Endodermal cell (in vitro differentiated cells): ENCODE measurements at regions not wholly inside any gene's neighbourhood (a gene's known extent, or its start where the extent isn't known, plus 50 kb on each side); places are given as distances from the start of the nearest gene placed in this dataset.

ENCODE experiments used
- DNase-seq: peaks from one replicate; pipeline ENCODE4 v3.0.0-alpha.2; 2017
- H3K27ac ChIP-seq: 2 replicates; pipeline ENCODE4 v1.5.1; 2013; ENCODE audit warnings: mild to moderate bottlenecking, low read depth, low read length, moderate library complexity
- H3K27me3 ChIP-seq: 2 replicates; pipeline ENCODE4 v1.6.1; 2013; ENCODE audit warnings: mild to moderate bottlenecking, low read length, moderate library complexity; ENCODE audit not compliant: insufficient read depth, control insufficient read depth, poor library complexity, severe bottlenecking
- H3K36me3 ChIP-seq: 2 replicates; pipeline ENCODE4 v1.7.0; 2013; ENCODE audit warnings: mild to moderate bottlenecking, low read length, moderate library complexity; ENCODE audit not compliant: control insufficient read depth, insufficient read depth
- H3K4me1 ChIP-seq: one replicate; pipeline ENCODE4 v1.7.0; 2013; ENCODE audit warnings: low read length; ENCODE audit not compliant: control insufficient read depth, insufficient read depth
- H3K4me3 ChIP-seq: 2 replicates; pipeline ENCODE4 v1.5.1; 2013; ENCODE audit warnings: mild to moderate bottlenecking, low read length, moderate library complexity
- H3K9ac ChIP-seq: 2 replicates; pipeline ENCODE4 v1.6.1; 2013; ENCODE audit warnings: mild to moderate bottlenecking, low read length, moderate library complexity; ENCODE audit not compliant: poor library complexity, severe bottlenecking; ENCODE audit errors: extremely low read depth
- H3K9me3 ChIP-seq: 2 replicates; pipeline ENCODE4 v1.6.1; 2013; ENCODE audit warnings: mild to moderate bottlenecking, low read length, moderate library complexity; ENCODE audit not compliant: control insufficient read depth
- H3K27ac Mint-ChIP-seq: 2 replicates; pipeline ENCODE4 v1.8.0; 2020; ENCODE audit warnings: mixed read lengths
- H3K27me3 Mint-ChIP-seq: 2 replicates; pipeline ENCODE4 v1.8.0; 2021; ENCODE audit warnings: mild to moderate bottlenecking, mixed read lengths; ENCODE audit not compliant: insufficient read depth
- H3K36me3 Mint-ChIP-seq: 2 replicates; pipeline ENCODE4 v1.8.0; 2020; ENCODE audit warnings: low read depth, mixed read lengths
- H3K4me1 Mint-ChIP-seq: 2 replicates; pipeline ENCODE4 v1.8.0; 2020; ENCODE audit warnings: mixed read lengths
- H3K4me3 Mint-ChIP-seq: 2 replicates; pipeline ENCODE4 v1.8.0; 2020; ENCODE audit warnings: mild to moderate bottlenecking, moderate library complexity, mixed read lengths
- H3K9me3 Mint-ChIP-seq: 2 replicates; pipeline ENCODE4 v1.8.0; 2020; ENCODE audit warnings: mild to moderate bottlenecking, mixed read lengths
- WGBS, 2 experiments: methylation state at CpG; one replicate each; pipeline versions ENCODE4 v1.1.5 to v1.1.7; 2013; ENCODE audit warnings: missing lambda C conversion rate in 2 of 2, mixed read lengths in 1 of 2; ENCODE audit not compliant: insufficient coverage in 1 of 2, insufficient read length in 1 of 2; 5-methylcytosine and 5-hydroxymethylcytosine counted together
- TF ChIP-seq, protein P1 (sequence below): fragments of 200-600 bp; sonication (generic); conservative IDR thresholded peaks from 2 replicates; pipeline ENCODE4 v1.5.0; 2021; ENCODE audit warnings: antibody characterized with exemption, mild to moderate bottlenecking

DNA sequence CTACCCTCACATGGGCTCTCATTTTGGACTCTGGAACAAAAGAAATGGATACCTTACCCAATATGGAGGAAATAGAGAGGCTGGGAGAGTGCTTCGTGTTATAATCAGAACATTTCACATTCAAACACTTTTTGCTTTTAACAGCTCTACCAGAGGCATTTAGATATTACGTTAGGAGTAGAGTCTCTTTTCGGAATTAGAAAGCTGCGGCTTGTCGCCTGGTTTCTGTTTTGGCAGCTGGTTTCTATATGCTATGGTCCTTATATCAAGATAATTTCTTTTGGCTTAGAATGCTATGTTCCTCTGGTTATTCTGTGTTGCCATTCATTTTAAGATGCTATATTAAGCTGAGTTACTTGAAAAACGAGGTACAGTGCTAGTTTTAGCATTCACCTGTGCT, 392.8 kb upstream of the GALNT5 start:
- Histone ChIP-seq H3K9ac (no peak overlapping the region), H3K36me3 (no peaks in the 10 kb centered on the region), H3K9me3 (no peaks in the 10 kb centered on the region), H3K27me3 (no peaks in the 10 kb centered on the region), H3K4me3 (no peak overlapping the region), H3K4me1 (no peaks in the 10 kb centered on the region), H3K27ac (no peak overlapping the region)
- Mint-ChIP-seq H3K36me3 (no peaks in the 10 kb centered on the region), H3K27me3 (no peaks in the 10 kb centered on the region), H3K4me1 (no peaks in the 10 kb centered on the region), H3K9me3 (no peaks in the 10 kb centered on the region), H3K4me3 (no peak overlapping the region), H3K27ac (no peak overlapping the region)
- TF ChIP-seq, protein P1, sequence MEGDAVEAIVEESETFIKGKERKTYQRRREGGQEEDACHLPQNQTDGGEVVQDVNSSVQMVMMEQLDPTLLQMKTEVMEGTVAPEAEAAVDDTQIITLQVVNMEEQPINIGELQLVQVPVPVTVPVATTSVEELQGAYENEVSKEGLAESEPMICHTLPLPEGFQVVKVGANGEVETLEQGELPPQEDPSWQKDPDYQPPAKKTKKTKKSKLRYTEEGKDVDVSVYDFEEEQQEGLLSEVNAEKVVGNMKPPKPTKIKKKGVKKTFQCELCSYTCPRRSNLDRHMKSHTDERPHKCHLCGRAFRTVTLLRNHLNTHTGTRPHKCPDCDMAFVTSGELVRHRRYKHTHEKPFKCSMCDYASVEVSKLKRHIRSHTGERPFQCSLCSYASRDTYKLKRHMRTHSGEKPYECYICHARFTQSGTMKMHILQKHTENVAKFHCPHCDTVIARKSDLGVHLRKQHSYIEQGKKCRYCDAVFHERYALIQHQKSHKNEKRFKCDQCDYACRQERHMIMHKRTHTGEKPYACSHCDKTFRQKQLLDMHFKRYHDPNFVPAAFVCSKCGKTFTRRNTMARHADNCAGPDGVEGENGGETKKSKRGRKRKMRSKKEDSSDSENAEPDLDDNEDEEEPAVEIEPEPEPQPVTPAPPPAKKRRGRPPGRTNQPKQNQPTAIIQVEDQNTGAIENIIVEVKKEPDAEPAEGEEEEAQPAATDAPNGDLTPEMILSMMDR, result no peak
- no peak for DNase-seq
- WGBS, 2 experiments, result 96% methylated on average over 5 of the region's 6 CpGs; no CpG with 5 or more reads in 1 of the 2 experiments

DNA sequence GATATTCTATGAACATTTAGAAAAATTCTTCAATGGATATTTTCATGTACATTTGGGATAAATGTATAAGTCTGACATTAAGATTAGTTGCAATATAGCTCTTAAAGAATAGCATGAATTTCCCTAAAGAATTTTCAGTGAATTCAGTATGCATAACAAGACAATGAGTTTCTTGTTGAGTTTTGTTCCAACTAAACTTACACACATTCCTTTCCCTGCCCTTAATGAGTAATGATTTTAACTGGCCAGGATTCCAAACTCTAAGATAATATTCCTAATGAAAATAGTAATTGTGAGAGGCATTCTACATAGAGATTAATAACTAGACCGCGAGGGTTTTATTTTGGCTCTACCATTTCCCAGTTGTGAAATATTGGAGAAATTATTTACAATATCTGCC, 390.3 kb upstream of the GALNT5 start:
- Mint-ChIP-seq H3K4me1 (no peaks in the 10 kb centered on the region), H3K27ac (no peak overlapping the region), H3K36me3 (no peaks in the 10 kb centered on the region), H3K4me3 (no peak overlapping the region), H3K27me3 (no peaks in the 10 kb centered on the region), H3K9me3 (peaks cover under 1% of the 10 kb centered on the region)
- Histone ChIP-seq H3K4me3 (no peak overlapping the region), H3K36me3 (no peaks in the 10 kb centered on the region), H3K27ac (no peak overlapping the region), H3K9ac (no peak overlapping the region), H3K4me1 (no peaks in the 10 kb centered on the region), H3K9me3 (no peaks in the 10 kb centered on the region), H3K27me3 (no peaks in the 10 kb centered on the region)
- 80% methylated on average over 2 of the region's 2 CpGs; no CpG with 5 or more reads in 1 of the 2 experiments for WGBS, 2 experiments
- TF ChIP-seq, protein P1, result no peak
- no peak for DNase-seq

DNA sequence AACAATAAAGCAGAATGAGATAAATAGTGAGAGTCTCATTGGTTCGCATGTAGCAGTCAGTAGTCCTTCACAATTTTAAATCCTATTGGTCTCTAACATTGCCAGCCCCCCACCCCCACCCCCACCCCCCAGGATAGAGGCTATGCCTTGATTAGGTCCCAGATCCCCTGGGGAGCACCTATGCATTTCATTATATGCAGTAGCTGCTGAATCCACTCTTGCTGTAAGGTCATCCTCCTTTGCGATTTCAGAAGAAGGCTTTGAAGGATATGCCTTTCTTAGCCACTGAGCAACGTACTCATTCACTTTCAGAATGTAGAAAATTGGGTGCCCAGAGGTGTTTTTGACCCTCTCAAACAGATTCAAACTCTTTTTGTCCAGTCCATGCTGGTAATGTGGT, 382.8 kb upstream of the GALNT5 start:
- Histone ChIP-seq H3K9me3 (no peaks in the 10 kb centered on the region), H3K4me1 (no peaks in the 10 kb centered on the region), H3K27ac (no peak overlapping the region), H3K36me3 (no peaks in the 10 kb centered on the region), H3K4me3 (no peak overlapping the region), H3K27me3 (no peaks in the 10 kb centered on the region), H3K9ac (no peak overlapping the region)
- H3K27ac Mint-ChIP-seq, result no peak overlapping the region
- no peak overlapping the region for H3K4me3 Mint-ChIP-seq
- no peaks in the 10 kb centered on the region for H3K27me3 Mint-ChIP-seq
- H3K4me1 Mint-ChIP-seq, result peaks cover 10% of the 10 kb centered on the region
- no peak for DNase-seq
- H3K36me3 Mint-ChIP-seq, result no peaks in the 10 kb centered on the region
- TF ChIP-seq, protein P1, result no peak
- peaks cover 5% of the 10 kb centered on the region for H3K9me3 Mint-ChIP-seq
- 20 to 78% methylated on average over 1 to 2 of the region's 3 CpGs for WGBS, 2 experiments
